Nephron (organoid): ENCODE measurements at regions not wholly inside any gene's neighbourhood (a gene's known extent, or its start where the extent isn't known, plus 50 kb on each side); places are given as distances from the start of the nearest gene placed in this dataset.

Source experiments
- H3K27ac Mint-ChIP-seq, 3 experiments: 2 replicates each; pipeline ENCODE4 v1.8.0; 2020; ENCODE audit warnings: mixed read lengths in 3 of 3, mild to moderate bottlenecking in 2 of 3, moderate library complexity in 1 of 3
- H3K27me3 Mint-ChIP-seq: 2 replicates; pipeline ENCODE4 v1.8.0; 2021; ENCODE audit warnings: low read depth, mild to moderate bottlenecking, moderate library complexity, mixed read lengths
- H3K36me3 Mint-ChIP-seq: 2 replicates; pipeline ENCODE4 v1.8.0; 2020; ENCODE audit warnings: low read depth, mixed read lengths
- H3K4me1 Mint-ChIP-seq: 2 replicates; pipeline ENCODE4 v1.8.0; 2020; ENCODE audit warnings: mixed read lengths
- H3K4me3 Mint-ChIP-seq, 3 experiments: 2 replicates each; pipeline ENCODE4 v1.8.0; 2020; ENCODE audit warnings: mild to moderate bottlenecking in 3 of 3, mixed read lengths in 3 of 3, moderate library complexity in 2 of 3
- H3K9me3 Mint-ChIP-seq: 2 replicates; pipeline ENCODE4 v1.8.0; 2020; ENCODE audit warnings: mixed read lengths
- TF ChIP-seq, protein P1 (sequence below), 3 experiments: fragments of 200-600 bp; sonication (generic); IDR thresholded peaks; one replicate each; pipeline ENCODE4 v1.5.0; 2021; ENCODE audit warnings: antibody characterized with exemption in 3 of 3; ENCODE audit not compliant: unreplicated experiment in 3 of 3

DNA sequence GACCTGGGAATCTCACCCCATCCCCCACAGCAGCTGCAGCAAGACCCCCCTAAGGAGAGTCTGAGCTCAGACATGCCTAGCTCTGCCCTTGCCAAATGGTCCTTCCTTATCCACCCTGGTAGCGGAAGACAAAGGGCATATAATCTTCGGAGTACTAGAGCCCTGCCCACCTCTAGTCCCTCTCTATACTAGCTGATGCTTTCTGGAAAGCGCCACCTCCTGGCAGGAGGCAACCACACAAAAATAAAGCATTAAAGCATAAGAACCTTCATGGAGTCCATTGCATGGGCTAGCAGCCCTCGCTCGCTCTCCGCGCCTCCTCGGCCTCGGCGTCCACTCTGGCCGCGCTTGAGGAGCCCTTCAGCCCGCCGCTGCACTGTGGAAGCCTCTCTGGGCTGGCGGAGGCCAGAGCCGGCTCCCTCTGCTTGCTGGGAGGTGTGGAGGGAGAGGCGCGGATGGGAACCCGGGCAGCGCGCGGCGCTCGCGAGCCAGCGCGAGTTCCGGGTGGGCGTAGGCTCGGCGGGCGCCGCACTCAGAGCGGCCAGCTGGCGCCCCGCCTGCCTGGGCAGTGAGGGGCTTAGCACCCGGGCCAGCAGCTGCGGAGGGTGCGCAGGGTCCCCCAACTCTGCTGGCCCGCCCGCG is 941.2 kb downstream of the SUCLG1 start:
- Mint-ChIP-seq H3K9me3 (peaks cover 8% of the 10 kb centered on the region), H3K4me1 (no peaks in the 10 kb centered on the region), H3K36me3 (no peaks in the 10 kb centered on the region), H3K27ac (no peak overlapping the region), H3K27me3 (no peaks in the 10 kb centered on the region), H3K4me3 (no peak overlapping the region)
- TF ChIP-seq, protein P1, sequence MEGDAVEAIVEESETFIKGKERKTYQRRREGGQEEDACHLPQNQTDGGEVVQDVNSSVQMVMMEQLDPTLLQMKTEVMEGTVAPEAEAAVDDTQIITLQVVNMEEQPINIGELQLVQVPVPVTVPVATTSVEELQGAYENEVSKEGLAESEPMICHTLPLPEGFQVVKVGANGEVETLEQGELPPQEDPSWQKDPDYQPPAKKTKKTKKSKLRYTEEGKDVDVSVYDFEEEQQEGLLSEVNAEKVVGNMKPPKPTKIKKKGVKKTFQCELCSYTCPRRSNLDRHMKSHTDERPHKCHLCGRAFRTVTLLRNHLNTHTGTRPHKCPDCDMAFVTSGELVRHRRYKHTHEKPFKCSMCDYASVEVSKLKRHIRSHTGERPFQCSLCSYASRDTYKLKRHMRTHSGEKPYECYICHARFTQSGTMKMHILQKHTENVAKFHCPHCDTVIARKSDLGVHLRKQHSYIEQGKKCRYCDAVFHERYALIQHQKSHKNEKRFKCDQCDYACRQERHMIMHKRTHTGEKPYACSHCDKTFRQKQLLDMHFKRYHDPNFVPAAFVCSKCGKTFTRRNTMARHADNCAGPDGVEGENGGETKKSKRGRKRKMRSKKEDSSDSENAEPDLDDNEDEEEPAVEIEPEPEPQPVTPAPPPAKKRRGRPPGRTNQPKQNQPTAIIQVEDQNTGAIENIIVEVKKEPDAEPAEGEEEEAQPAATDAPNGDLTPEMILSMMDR (IDR thresholded peaks at IDR 0.05; ENCODE audit: unreplicated experiment in 3 of 3), result no peak

DNA sequence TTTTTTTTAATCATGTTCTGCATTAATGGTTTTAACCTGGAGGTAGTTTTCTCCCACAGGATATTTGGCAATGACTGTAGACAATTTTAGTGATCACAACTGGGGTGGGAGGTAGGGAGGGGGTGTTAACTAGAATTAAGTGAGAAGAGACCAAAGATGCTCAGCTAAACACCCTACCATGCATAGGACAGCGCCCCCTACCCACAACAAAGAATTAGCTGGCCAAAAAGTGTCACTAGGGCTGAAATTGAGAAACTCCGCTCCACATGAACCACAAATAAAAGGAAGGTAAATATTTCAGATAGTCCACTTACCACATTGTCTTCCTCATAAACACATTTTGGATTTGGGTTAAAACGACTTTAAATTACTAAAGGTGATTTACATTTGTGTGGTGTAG is 942.6 kb downstream of the SUCLG1 start:
- Mint-ChIP-seq H3K4me3 (no peak overlapping the region), H3K36me3 (no peaks in the 10 kb centered on the region), H3K27ac (no peak overlapping the region), H3K27me3 (no peaks in the 10 kb centered on the region), H3K9me3 (peaks cover 8% of the 10 kb centered on the region), H3K4me1 (no peaks in the 10 kb centered on the region)
- TF ChIP-seq, protein P1 (IDR thresholded peaks at IDR 0.05; ENCODE audit: unreplicated experiment in 3 of 3), result no peak

DNA sequence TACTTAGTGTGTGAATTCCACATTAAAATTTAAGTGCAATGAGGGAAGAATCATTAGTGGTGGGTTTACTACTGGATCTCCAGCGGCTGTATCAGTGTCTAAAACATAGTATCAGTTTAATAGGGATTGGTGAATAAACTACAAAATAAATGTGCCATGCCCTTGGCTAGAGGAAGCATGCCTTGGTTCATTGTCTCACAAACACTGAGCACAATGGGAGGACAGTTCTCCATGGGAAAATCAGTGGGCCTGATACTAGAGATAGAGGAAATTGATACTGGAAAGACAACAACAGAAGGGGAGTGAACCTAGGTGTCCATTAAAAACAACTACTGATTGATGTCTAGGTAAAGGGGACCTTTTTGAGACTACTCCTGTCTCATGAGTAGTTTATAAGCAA is 971.6 kb downstream of the SUCLG1 start:
- Mint-ChIP-seq H3K27me3 (no peaks in the 10 kb centered on the region), H3K27ac (no peak overlapping the region)

DNA sequence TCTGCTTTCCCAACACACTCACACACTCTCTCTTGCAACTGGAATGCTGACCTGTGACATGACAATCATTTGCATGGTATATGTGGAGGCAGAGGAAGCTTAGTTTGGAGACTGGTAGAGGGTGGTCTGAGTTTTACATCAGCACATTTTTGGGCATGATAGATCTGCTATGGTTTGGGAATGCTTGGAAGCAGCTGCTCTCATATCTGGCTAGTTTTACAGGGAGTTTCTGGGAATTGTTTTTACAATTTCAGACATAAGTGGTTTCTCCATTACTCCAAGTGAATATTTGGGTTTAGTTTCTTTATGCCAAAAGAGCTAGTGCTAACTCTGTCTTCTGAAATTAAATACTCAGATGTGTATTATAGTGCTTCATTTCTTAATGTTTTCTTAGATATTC is 977.6 kb downstream of the SUCLG1 start:
- TF ChIP-seq, protein P1 (IDR thresholded peaks at IDR 0.05; ENCODE audit: unreplicated experiment in 3 of 3), result no peak

More for the DNA sequence above, 971.6 kb downstream of the SUCLG1 start:
- TF ChIP-seq, protein P1 (IDR thresholded peaks at IDR 0.05; ENCODE audit: unreplicated experiment in 3 of 3), result no peak
- H3K9me3 Mint-ChIP-seq, result peaks cover 9% of the 10 kb centered on the region
- no peak overlapping the region for H3K4me3 Mint-ChIP-seq
- no peaks in the 10 kb centered on the region for H3K36me3 Mint-ChIP-seq
- no peaks in the 10 kb centered on the region for H3K4me1 Mint-ChIP-seq

DNA sequence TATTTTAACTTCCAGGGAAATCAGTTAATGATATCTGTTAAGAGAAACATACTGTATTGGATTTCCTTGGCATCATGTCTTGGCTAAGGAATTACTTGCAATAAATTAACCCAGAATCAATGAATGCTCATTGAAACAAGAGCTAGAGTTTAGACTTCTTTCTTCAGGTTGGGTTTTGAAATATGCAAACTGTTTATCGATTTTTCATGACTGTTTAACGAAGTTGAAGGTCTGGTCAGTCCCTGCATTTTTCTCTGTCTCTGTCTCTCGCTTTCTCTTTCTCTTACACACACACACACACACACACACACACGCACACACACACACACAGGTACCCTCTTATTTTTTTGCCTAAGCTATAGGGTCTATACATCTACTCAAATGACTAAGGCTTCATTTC is 981.0 kb downstream of the SUCLG1 start:
- no peaks in the 10 kb centered on the region for H3K36me3 Mint-ChIP-seq
- no peak overlapping the region for H3K4me3 Mint-ChIP-seq
- no peak overlapping the region for H3K27ac Mint-ChIP-seq
- H3K4me1 Mint-ChIP-seq, result peaks cover 11% of the 10 kb centered on the region
- TF ChIP-seq, protein P1 (IDR thresholded peaks at IDR 0.05; ENCODE audit: unreplicated experiment in 3 of 3), result no peak
- no peaks in the 10 kb centered on the region for H3K9me3 Mint-ChIP-seq
- no peaks in the 10 kb centered on the region for H3K27me3 Mint-ChIP-seq

More for the DNA sequence above, 977.6 kb downstream of the SUCLG1 start:
- no peaks in the 10 kb centered on the region for H3K36me3 Mint-ChIP-seq
- peaks cover 11% of the 10 kb centered on the region for H3K4me1 Mint-ChIP-seq
- H3K9me3 Mint-ChIP-seq, result no peaks in the 10 kb centered on the region
- no peak overlapping the region for H3K4me3 Mint-ChIP-seq
- H3K27ac Mint-ChIP-seq, result no peak overlapping the region
- H3K27me3 Mint-ChIP-seq, result no peaks in the 10 kb centered on the region

DNA sequence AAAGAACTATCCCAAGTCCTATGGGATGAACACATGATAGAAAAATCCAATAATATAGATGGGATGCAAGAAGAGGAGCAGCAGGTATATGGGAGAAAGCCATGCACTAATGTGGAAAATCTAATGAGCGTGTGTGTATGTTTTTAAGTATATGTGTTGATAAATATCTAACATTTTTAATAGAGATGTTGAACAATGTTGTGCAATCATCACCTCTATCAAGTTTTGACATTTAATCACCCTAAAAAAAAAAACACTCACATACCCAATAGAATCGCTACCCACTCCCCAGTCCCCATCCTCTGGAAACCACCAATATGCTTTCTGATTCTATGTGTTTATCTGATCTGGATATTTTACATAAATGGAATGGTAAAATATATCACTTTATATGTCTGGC is 983.7 kb downstream of the SUCLG1 start:
- Mint-ChIP-seq H3K27me3 (no peaks in the 10 kb centered on the region), H3K9me3 (no peaks in the 10 kb centered on the region), H3K27ac (no peak overlapping the region), H3K4me1 (peaks cover 18% of the 10 kb centered on the region), H3K4me3 (no peak overlapping the region), H3K36me3 (no peaks in the 10 kb centered on the region)
- TF ChIP-seq, protein P1 (IDR thresholded peaks at IDR 0.05; ENCODE audit: unreplicated experiment in 3 of 3), result no peak
